K562 (cell line): ENCODE measurements at regions not wholly inside any gene's neighbourhood (a gene's known extent, or its start where the extent isn't known, plus 50 kb on each side); places are given as distances from the start of the nearest gene placed in this dataset.

Experiments
- ATAC-seq: fragments of 200-7000 bp; cut with Tn5 transposase; 3 replicates; pipeline ENCODE4 v1.9.1; 2020; ENCODE audit warnings: moderate library complexity
- BruUV-seq: library from RNA; stranded (reverse); fragments of 400-500 nt; replicated peaks from 2 replicates; lab custom pipeline; 2021; lab: Mats Ljungman, UMichigan
- CTCF ChIA-PET: fragments of 300-600 bp; formaldehyde crosslinking; extraction: SDS; loops from one replicate; lab custom pipeline; 2021; ENCODE audit warnings: low intra/inter-chr PET ratio; lab: Yijun Ruan, JAX
- POLR2A ChIA-PET: fragments of 300-600, 350-650 bp; sonication (Branson Sonifier 250); formaldehyde crosslinking; extraction: SDS; loops from one replicate; lab custom pipeline; 2021; ENCODE audit warnings: antibody characterized with exemption, inconsistent platforms; lab: Yijun Ruan, JAX
- DNase-seq, 4 experiments: peaks; one replicate each; pipeline versions ENCODE4 v3.0.0 to v3.0.0-alpha.2; 2011 to 2018; ENCODE audit warnings: low spot score in 3 of 4, mixed read lengths in 3 of 4; ENCODE audit errors: extremely low read depth in 1 of 4
- FAIRE-seq: peaks from 2 replicates; lab custom pipeline; 2011; peaks lifted over from hg19 to GRCh38; lab: Jason Lieb, UNC
- H2AFZ ChIP-seq: 2 replicates; pipeline ENCODE4 v1.6.0; 2011; ENCODE audit warnings: low read depth, low read length, control low read depth, inconsistent platforms
- H3K27ac ChIP-seq: fragments of 200-600 bp; 3 replicates; pipeline ENCODE4 v1.8.0; 2011; ENCODE audit warnings: low read depth, mild to moderate bottlenecking, control low read depth, inconsistent platforms, low read length, moderate library complexity, mixed read lengths; ENCODE audit errors: extremely low read depth
- H3K27me3 ChIP-seq, 2 experiments: fragments of 300-600 bp in 1 of 2; 2 replicates in 1 of 2; 3 replicates in 1 of 2; pipeline versions ENCODE4 v1.6.0 to v1.8.0; 2011; ENCODE audit warnings: inconsistent platforms in 2 of 2, low read length in 2 of 2, mild to moderate bottlenecking in 1 of 2, mixed read lengths in 1 of 2, moderate library complexity in 1 of 2; ENCODE audit not compliant: control insufficient read depth in 2 of 2, insufficient read depth in 2 of 2
- H3K36me3 ChIP-seq: fragments of 300-600 bp; 3 replicates; pipeline ENCODE4 v1.8.0; 2011; ENCODE audit warnings: mild to moderate bottlenecking, low read length, inconsistent platforms; ENCODE audit not compliant: control insufficient read depth, insufficient read depth
- H3K4me1 ChIP-seq, 2 experiments: fragments of 200-600 bp in 1 of 2; replicated peaks in 1 of 2; 2 replicates in 1 of 2; 3 replicates in 1 of 2; pipeline versions ENCODE4 v1.5.1 to v1.8.0; 2011; ENCODE audit warnings: inconsistent platforms in 2 of 2, low read length in 2 of 2, mild to moderate bottlenecking in 1 of 2, mixed read lengths in 1 of 2, moderate library complexity in 1 of 2; ENCODE audit not compliant: control insufficient read depth in 2 of 2, insufficient read depth in 2 of 2
- H3K4me2 ChIP-seq: 2 replicates; pipeline ENCODE4 v1.6.1; 2011; ENCODE audit warnings: low read length, control low read depth, inconsistent platforms, mixed read lengths; ENCODE audit not compliant: insufficient read depth
- H3K4me3 ChIP-seq: fragments of 200-600 bp; sonication (generic), shearing (Covaris generic); 2 replicates; pipeline ENCODE4 v1.5.1; 2016; ENCODE audit warnings: control low read depth, inconsistent platforms
- H3K79me2 ChIP-seq: fragments of 200-600 bp; 3 replicates; pipeline ENCODE4 v1.8.0; 2011; ENCODE audit warnings: low read length, inconsistent platforms; ENCODE audit not compliant: control insufficient read depth, insufficient read depth
- H3K9ac ChIP-seq, 2 experiments: 2 replicates each; pipeline versions ENCODE4 v1.6.0 to v1.6.1; 2011; ENCODE audit warnings: low read depth in 2 of 2, low read length in 2 of 2, control low read depth in 1 of 2, inconsistent platforms in 1 of 2, mild to moderate bottlenecking in 1 of 2, mixed read lengths in 1 of 2; ENCODE audit not compliant: insufficient read depth in 1 of 2
- H3K9me1 ChIP-seq: one replicate; pipeline ENCODE4 v1.6.0; 2011; ENCODE audit warnings: inconsistent platforms, mild to moderate bottlenecking, low read length, moderate library complexity; ENCODE audit not compliant: control insufficient read depth, insufficient read depth
- H3K9me3 ChIP-seq: replicated peaks from 2 replicates; pipeline ENCODE4 v1.5.1; 2011; ENCODE audit warnings: low read depth, low read length, inconsistent platforms; ENCODE audit not compliant: control insufficient read depth, insufficient read depth
- H4K20me1 ChIP-seq: replicated peaks from 2 replicates; pipeline ENCODE4 v1.6.1; 2011; ENCODE audit warnings: low read length, inconsistent platforms, mixed read lengths; ENCODE audit not compliant: control insufficient read depth, insufficient read depth
- ETS2 ChIP-seq: IDR thresholded peaks from 2 replicates; pipeline ENCODE4 v1.6.1; 2016; ENCODE audit warnings: borderline replicate concordance, missing genetic modification characterization, mild to moderate bottlenecking, moderate library complexity, missing compliant biosample characterization; ENCODE audit not compliant: poor library complexity, severe bottlenecking
- HNRNPH1 ChIP-seq: fragments of 200-400 bp; formaldehyde crosslinking; optimal IDR thresholded peaks from 2 replicates; pipeline ENCODE3; 2017; ENCODE audit warnings: low read depth, mild to moderate bottlenecking, low read length, moderate library complexity
- HNRNPLL ChIP-seq: fragments of 200-400 bp; formaldehyde crosslinking; IDR thresholded peaks from 2 replicates; pipeline ENCODE4 v1.6.1; 2017; ENCODE audit warnings: low read length, low read depth, mild to moderate bottlenecking; ENCODE audit not compliant: poor library complexity, severe bottlenecking
- KLF1 ChIP-seq: fragments of 450-650 bp; IDR thresholded peaks from 2 replicates; pipeline ENCODE4 v1.6.1; 2016; ENCODE audit warnings: missing genetic modification characterization, missing compliant biosample characterization
- SLC30A9 ChIP-seq: fragments of 250-450 bp; sonication (Bioruptor Pico); IDR thresholded peaks from 2 replicates; pipeline ENCODE4 v1.8.0; 2022; ENCODE audit warnings: mild to moderate bottlenecking, moderate library complexity
- TRIM24 ChIP-seq, 2 experiments: fragments of 450-650 bp; IDR thresholded peaks; 2 replicates each; pipeline ENCODE4 v1.6.1; 2016
- ZNF384 ChIP-seq: IDR thresholded peaks from 2 replicates; pipeline ENCODE4 v1.6.1; 2012; ENCODE audit warnings: low read depth, low read length, improper control_type of control experiment
- WGBS: fragments of 100-300 bp; shearing (Covaris generic); methylation state at CpG from one replicate; pipeline ENCODE4 v1.1.6; 2016; ENCODE audit warnings: low coverage, mixed read lengths; ENCODE audit not compliant: insufficient coverage; ENCODE audit errors: missing lambda C conversion rate; 5-methylcytosine and 5-hydroxymethylcytosine counted together
- in situ Hi-C: fragments of 300-500 bp; cut with MboI; formaldehyde crosslinking; loops from 4 replicates; pipeline ENCODE4 v1.15.0; 2018; ENCODE audit warnings: inconsistent platforms, mixed read lengths
- intact Hi-C: fragments of 100-400 bp; cut with micrococcal nuclease; formaldehyde crosslinking; loops from 2 replicates; pipeline ENCODE4 v1.14.2; 2022
- TF ChIP-seq, protein P1 (sequence below): fragments of 450-650 bp; IDR thresholded peaks from 2 replicates; pipeline ENCODE4 v1.6.1; 2016

DNA sequence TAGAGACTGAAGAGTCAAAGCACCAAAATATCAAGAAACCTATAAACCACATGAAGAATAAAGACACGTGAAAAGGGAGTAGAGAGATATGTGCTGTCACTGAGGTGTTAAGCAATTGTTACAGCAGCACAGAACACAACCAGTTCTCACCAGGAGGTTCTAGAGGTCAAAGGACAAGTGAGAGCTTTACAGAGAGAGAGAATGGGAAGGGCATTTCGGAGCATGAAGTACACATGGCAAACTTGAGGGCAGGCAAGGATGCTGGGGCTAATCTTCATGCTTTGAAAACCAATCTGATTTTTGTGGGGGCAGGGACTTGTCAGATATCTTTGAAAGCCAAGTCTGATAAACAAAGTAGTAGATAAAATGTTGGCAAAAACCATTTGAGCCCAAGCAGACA is 142.3 kb upstream of the NRSN1 start:
- no peak overlapping the region for H3K4me2 ChIP-seq
- intact Hi-C loops, result no loop called here
- BruUV-seq, result no TSS peak
- TF ChIP-seq ZNF384 (no peak), SLC30A9 (no peak), TRIM24 (IDR thresholded peaks at IDR 0.05) (no peak), ETS2 (tag) (no peak), HNRNPH1 (no peak), KLF1 (tag) (no peak), HNRNPLL (no peak)
- TF ChIP-seq, protein P1, sequence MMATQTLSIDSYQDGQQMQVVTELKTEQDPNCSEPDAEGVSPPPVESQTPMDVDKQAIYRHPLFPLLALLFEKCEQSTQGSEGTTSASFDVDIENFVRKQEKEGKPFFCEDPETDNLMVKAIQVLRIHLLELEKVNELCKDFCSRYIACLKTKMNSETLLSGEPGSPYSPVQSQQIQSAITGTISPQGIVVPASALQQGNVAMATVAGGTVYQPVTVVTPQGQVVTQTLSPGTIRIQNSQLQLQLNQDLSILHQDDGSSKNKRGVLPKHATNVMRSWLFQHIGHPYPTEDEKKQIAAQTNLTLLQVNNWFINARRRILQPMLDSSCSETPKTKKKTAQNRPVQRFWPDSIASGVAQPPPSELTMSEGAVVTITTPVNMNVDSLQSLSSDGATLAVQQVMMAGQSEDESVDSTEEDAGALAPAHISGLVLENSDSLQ, result no peak
- TF ChIP-seq, all 486 proteins: peak for 0
- POLR2A ChIA-PET, result no interaction called here
- Histone ChIP-seq H3K4me3 (no peak overlapping the region), H3K9me1 (no peaks in the 10 kb centered on the region), H3K36me3 (no peaks in the 10 kb centered on the region), H4K20me1 (no peaks in the 10 kb centered on the region), H2AFZ (no peak overlapping the region), H3K27ac (no peak overlapping the region), H3K9me3 (0 out of 2 replicates have a peak, but pooled peaks cover 2% of the 10 kb centered on the region), H3K79me2 (no peaks in the 10 kb centered on the region), H3K4me1 (no peaks in the 10 kb centered on the region), H3K27me3 (no peaks in the 10 kb centered on the region), H3K9ac (no peak overlapping the region)
- in situ Hi-C loops, result no loop called here
- FAIRE-seq (no peak), DNase-seq (no peak), ATAC-seq (no peak)
- CTCF ChIA-PET, result no interaction called here
- 0% methylated on average over 2 of the region's 2 CpGs for WGBS
